ENCODE measurements at regions not wholly inside any gene's neighbourhood (a gene's known extent, or its start where the extent isn't known, plus 50 kb on each side); places are given as distances from the start of the nearest gene placed in this dataset.

DNA sequence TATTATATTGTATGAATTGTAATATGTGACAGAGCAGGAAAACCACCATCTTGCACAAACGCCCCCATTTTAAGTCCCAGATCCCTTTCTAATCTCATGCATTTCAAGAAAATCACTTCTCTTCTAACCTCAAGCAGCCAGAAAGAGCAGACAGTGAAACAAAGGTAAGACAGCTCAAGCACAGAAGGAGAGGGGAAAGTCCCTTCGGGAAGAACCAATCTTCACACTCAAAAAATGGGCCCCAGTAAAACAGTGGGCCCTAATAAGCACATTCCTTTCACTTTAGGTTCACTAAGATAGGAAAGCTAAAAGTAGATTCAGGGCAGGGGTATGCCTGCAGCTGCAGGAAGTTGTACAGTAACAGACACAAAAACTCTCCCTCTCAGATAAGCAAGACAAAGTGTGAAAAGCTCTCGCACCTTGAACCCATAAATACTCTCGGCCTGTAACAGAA lies 1268.7 kb downstream of the SI start:
- ATAC-seq: no peak
- intact Hi-C loops (cut with DNase I): no loop called here
- Histone ChIP-seq H3K36me3 (no peaks in the 10 kb centered on the region), H3K27me3 (ENCODE audit: low read depth) (no peaks in the 10 kb centered on the region), H3K4me3 (no peak overlapping the region), H3K27ac (no peak overlapping the region), H3K9me3 (peaks cover 3% of the 10 kb centered on the region), H3K4me1 (no peaks in the 10 kb centered on the region)
- DNase-seq: no peak
- TF ChIP-seq, protein P1, sequence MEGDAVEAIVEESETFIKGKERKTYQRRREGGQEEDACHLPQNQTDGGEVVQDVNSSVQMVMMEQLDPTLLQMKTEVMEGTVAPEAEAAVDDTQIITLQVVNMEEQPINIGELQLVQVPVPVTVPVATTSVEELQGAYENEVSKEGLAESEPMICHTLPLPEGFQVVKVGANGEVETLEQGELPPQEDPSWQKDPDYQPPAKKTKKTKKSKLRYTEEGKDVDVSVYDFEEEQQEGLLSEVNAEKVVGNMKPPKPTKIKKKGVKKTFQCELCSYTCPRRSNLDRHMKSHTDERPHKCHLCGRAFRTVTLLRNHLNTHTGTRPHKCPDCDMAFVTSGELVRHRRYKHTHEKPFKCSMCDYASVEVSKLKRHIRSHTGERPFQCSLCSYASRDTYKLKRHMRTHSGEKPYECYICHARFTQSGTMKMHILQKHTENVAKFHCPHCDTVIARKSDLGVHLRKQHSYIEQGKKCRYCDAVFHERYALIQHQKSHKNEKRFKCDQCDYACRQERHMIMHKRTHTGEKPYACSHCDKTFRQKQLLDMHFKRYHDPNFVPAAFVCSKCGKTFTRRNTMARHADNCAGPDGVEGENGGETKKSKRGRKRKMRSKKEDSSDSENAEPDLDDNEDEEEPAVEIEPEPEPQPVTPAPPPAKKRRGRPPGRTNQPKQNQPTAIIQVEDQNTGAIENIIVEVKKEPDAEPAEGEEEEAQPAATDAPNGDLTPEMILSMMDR (IDR thresholded peaks at IDR 0.05): no peak

DNA sequence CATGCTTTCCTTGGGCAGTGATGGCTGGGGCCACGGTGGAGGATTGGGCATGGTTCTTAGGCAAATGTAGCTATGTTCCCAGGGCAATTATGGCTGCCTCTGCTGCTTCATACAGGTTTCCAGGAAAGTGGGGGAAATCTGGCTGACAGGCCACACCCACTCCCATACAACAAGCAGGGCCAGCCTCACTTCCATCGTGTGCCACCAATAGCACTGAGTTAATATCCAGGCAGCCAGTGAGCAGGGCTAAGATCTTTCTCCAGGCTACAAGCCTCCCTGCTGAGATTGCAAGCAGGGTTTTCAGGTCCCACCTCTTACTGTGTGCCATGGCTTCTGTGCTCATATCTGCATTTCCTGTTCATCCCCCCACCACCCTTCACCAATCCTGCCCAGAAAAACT lies 1291.9 kb downstream of the SI start:
- H3K27ac ChIP-seq: no peak overlapping the region
- H3K4me3 ChIP-seq: no peak overlapping the region
- no peaks in the 10 kb centered on the region for H3K27me3 ChIP-seq (ENCODE audit: low read depth)
- no peak for ATAC-seq
- no peaks in the 10 kb centered on the region for H3K9me3 ChIP-seq
- DNase-seq: no peak
- intact Hi-C loops (cut with DNase I): no loop called here
- H3K4me1 ChIP-seq: no peaks in the 10 kb centered on the region
- no peaks in the 10 kb centered on the region for H3K36me3 ChIP-seq
- TF ChIP-seq, protein P1 (IDR thresholded peaks at IDR 0.05): no peak

DNA sequence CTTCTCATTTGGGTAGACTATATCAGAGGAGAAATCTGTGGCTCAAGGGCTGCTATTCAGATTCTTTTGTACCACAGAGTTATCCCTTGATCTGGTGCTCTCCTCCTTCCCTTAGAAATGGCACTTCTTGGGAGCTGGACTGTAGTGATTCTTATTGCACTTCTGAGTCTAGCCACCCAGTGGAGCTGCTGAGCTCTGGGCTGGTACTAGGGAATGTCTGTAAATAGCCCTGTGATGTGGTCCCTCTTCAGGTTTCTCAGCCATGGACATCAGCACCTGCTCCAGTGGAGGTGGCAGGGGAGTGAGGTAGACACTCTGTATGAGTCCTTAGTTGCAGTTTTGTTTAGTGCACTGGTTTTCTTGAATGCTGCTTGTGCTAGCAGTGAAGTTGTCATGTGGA lies 1292.6 kb downstream of the SI start:
- Histone ChIP-seq H3K9me3 (no peaks in the 10 kb centered on the region), H3K36me3 (no peaks in the 10 kb centered on the region), H3K4me3 (no peak overlapping the region), H3K4me1 (no peaks in the 10 kb centered on the region), H3K27me3 (ENCODE audit: low read depth) (no peaks in the 10 kb centered on the region), H3K27ac (no peak overlapping the region)
- intact Hi-C loops (cut with DNase I): no loop called here
- no peak for ATAC-seq
- TF ChIP-seq, protein P1 (IDR thresholded peaks at IDR 0.05): no peak
- no peak for DNase-seq

DNA sequence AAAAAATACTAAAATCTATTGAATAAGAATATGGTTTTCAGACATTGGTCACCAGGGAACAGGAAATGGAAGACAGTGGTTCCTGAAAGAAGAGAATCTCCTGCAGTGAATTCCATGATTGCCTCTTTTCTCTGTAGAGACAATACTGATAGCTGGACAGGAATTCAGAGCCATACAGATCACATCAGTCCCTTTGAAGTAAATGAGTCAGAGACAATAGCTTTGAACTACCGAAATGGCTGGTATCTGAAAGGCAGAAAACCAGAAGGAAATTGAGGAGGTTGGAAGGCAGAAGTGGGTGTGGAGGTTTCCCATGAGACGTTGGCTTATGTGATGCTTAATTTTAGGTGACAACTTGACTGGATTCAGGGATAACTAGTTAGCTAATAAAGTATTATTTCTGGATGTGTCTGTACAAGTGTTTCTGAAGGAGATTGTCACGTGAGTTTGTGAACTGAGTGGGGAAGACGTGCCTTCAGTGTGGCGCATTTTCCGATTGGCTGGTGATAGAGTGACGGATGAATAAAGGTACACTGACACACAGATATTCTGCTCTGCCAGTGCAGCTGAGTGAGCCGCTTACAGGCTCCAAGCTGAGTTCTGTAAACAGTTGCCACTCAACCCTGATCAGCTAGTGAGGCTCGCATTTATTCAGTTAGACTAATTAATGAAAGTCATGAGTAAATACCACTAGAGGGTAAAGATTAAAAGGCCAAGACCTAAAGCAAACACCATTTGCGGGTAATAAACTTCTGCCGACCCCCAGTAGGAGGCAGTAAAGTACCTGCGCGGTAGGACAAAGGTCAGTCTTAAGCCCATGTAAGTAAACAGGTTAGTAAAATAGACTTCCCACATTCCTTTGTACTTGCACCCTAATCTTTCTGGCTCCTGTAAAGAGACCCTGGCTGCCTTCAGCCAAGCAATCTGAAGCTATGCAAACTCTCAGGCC lies 1298.6 kb downstream of the SI start:
- intact Hi-C loops (cut with DNase I): no loop called here
- H3K27me3 ChIP-seq (ENCODE audit: low read depth): no peaks in the 10 kb centered on the region
- no peak overlapping the region for H3K27ac ChIP-seq
- no peaks in the 10 kb centered on the region for H3K36me3 ChIP-seq
- ATAC-seq (no peak), DNase-seq (no peak)
- TF ChIP-seq, protein P1 (IDR thresholded peaks at IDR 0.05): no peak
- H3K4me3 ChIP-seq: no peak overlapping the region
- no peaks in the 10 kb centered on the region for H3K9me3 ChIP-seq
- H3K4me1 ChIP-seq: no peaks in the 10 kb centered on the region

DNA sequence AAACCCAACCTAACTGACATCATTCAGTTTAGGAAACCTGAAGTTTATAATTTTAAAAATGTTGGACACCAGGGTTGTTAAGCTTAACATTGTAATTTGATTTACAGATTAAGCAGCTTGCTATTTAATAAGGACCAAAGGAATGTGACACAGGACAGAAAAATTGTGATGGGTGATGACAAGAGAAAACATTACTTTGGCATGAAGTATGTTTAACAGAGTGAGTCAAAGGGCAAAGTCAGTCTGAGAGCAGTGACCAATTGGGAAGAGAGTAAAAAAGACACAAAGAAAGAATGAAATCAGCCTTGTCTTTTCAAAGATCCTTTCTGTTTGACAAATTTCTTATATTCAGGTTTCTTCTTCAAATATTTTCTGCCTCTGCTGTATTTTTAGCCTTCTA lies 1301.6 kb downstream of the SI start:
- intact Hi-C loops (cut with DNase I): no loop called here
- no peaks in the 10 kb centered on the region for H3K4me1 ChIP-seq
- TF ChIP-seq, protein P1 (IDR thresholded peaks at IDR 0.05): no peak
- no peaks in the 10 kb centered on the region for H3K27me3 ChIP-seq (ENCODE audit: low read depth)
- H3K36me3 ChIP-seq: no peaks in the 10 kb centered on the region
- H3K27ac ChIP-seq: no peak overlapping the region
- no peak for ATAC-seq
- no peaks in the 10 kb centered on the region for H3K9me3 ChIP-seq
- no peak for DNase-seq
- H3K4me3 ChIP-seq: no peak overlapping the region

Data from lower lobe of right lung (tissue), 2 donors.